Endothelial cell of umbilical vein (primary cell): ENCODE measurements at regions not wholly inside any gene's neighbourhood (a gene's known extent, or its start where the extent isn't known, plus 50 kb on each side); places are given as distances from the start of the nearest gene placed in this dataset.

Experiments used
- BruUV-seq: library from RNA; stranded (reverse); fragments of 400-500 nt; replicated peaks from 2 replicates; lab custom pipeline; 2021; lab: Mats Ljungman, UMichigan
- CTCF ChIA-PET: fragments of 300-600, 350-600 bp; sonication (Branson Sonifier 250); formaldehyde crosslinking; loops from one replicate; lab custom pipeline; 2021; ENCODE audit warnings: antibody characterized with exemption, inconsistent platforms; lab: Charles Lee
- POLR2A ChIA-PET: fragments of 300-600, 350-600 bp; sonication (Branson Sonifier 250); formaldehyde crosslinking; loops from one replicate; lab custom pipeline; 2021; ENCODE audit warnings: antibody characterized with exemption, inconsistent platforms; lab: Charles Lee
- DNase-seq: peaks from one replicate; pipeline ENCODE4 v3.0.0-alpha.2; 2011; ENCODE audit warnings: low read depth, low spot score
- FAIRE-seq: peaks from 2 replicates; lab custom pipeline; 2011; peaks lifted over from hg19 to GRCh38; lab: Jason Lieb, UNC
- H2AFZ ChIP-seq: 2 replicates; pipeline ENCODE4 v1.6.0; 2012; ENCODE audit warnings: low read depth, low read length, control low read depth, inconsistent platforms
- H3K27ac ChIP-seq: 2 replicates; pipeline ENCODE4 v1.5.1; 2011; ENCODE audit warnings: low read depth, mild to moderate bottlenecking, control low read depth, low read length, moderate library complexity; ENCODE audit not compliant: insufficient read depth
- H3K27me3 ChIP-seq, 2 experiments: 2 replicates each; pipeline versions ENCODE4 v1.6.0 to v1.6.1; 2011; ENCODE audit warnings: low read length in 2 of 2, mixed read lengths in 1 of 2; ENCODE audit not compliant: control insufficient read depth in 2 of 2, insufficient read depth in 2 of 2
- H3K36me3 ChIP-seq, 2 experiments: 2 replicates in 1 of 2; 3 replicates in 1 of 2; pipeline ENCODE4 v1.5.1; 2011; ENCODE audit warnings: low read length in 2 of 2, mild to moderate bottlenecking in 1 of 2, moderate library complexity in 1 of 2; ENCODE audit not compliant: control insufficient read depth in 2 of 2, insufficient read depth in 2 of 2; ENCODE audit errors: extremely low read depth in 1 of 2
- H3K4me1 ChIP-seq: 3 replicates; pipeline ENCODE4 v1.5.1; 2011; ENCODE audit warnings: mild to moderate bottlenecking, low read length; ENCODE audit not compliant: control insufficient read depth, insufficient read depth; ENCODE audit errors: extremely low read depth
- H3K4me2 ChIP-seq: 2 replicates; pipeline ENCODE4 v1.6.1; 2011; ENCODE audit warnings: low read length, control low read depth, mixed read lengths; ENCODE audit not compliant: insufficient read depth
- H3K4me3 ChIP-seq, 3 experiments: fragments of 200-600 bp in 1 of 3; sonication (generic), shearing (Covaris generic) in 1 of 3; replicated peaks in 1 of 3; 2 replicates each; pipeline ENCODE4 v1.5.1; 2011 to 2016; ENCODE audit warnings: control low read depth in 3 of 3, low read length in 3 of 3, mild to moderate bottlenecking in 2 of 3, inconsistent platforms in 1 of 3, low read depth in 1 of 3, moderate library complexity in 1 of 3; ENCODE audit not compliant: insufficient read depth in 1 of 3
- H3K79me2 ChIP-seq: 2 replicates; pipeline ENCODE4 v1.6.0; 2012; ENCODE audit warnings: low read length, inconsistent platforms; ENCODE audit not compliant: control insufficient read depth, insufficient read depth
- H3K9ac ChIP-seq: replicated peaks from 2 replicates; pipeline ENCODE3; 2011; ENCODE audit warnings: low read length, control low read depth; ENCODE audit not compliant: insufficient read depth; ENCODE audit errors: extremely low read depth
- H3K9me1 ChIP-seq: replicated peaks from 3 replicates; pipeline ENCODE4 v1.6.0; 2011; ENCODE audit warnings: mild to moderate bottlenecking, low read length; ENCODE audit not compliant: control insufficient read depth, insufficient read depth; ENCODE audit errors: extremely low read depth
- H3K9me3 ChIP-seq: replicated peaks from 2 replicates; pipeline ENCODE4 v1.5.1; 2012; ENCODE audit warnings: low read length, inconsistent platforms; ENCODE audit not compliant: control insufficient read depth, insufficient read depth
- H4K20me1 ChIP-seq: replicated peaks from 2 replicates; pipeline ENCODE3; 2011; ENCODE audit warnings: mild to moderate bottlenecking, low read length; ENCODE audit not compliant: control insufficient read depth, insufficient read depth; ENCODE audit errors: extremely low read depth
- EZH2 ChIP-seq: IDR thresholded peaks from 2 replicates; pipeline ENCODE4 v1.6.1; 2012; ENCODE audit warnings: borderline replicate concordance, low read depth, mild to moderate bottlenecking, moderate library complexity, low read length, inconsistent platforms; ENCODE audit not compliant: severe bottlenecking
- FOS ChIP-seq: IDR thresholded peaks from 2 replicates; pipeline ENCODE4 v1.6.1; 2011; ENCODE audit warnings: mild to moderate bottlenecking, low read length, moderate library complexity, borderline replicate concordance; ENCODE audit not compliant: insufficient read depth
- GATA2 ChIP-seq: IDR thresholded peaks from 2 replicates; pipeline ENCODE4 v1.7.0; 2011; ENCODE audit warnings: low read depth, mild to moderate bottlenecking, moderate library complexity, mixed read lengths, low read length; ENCODE audit not compliant: insufficient read length, insufficient read depth
- JUN ChIP-seq: IDR thresholded peaks from 2 replicates; pipeline ENCODE4 v1.6.1; 2011; ENCODE audit warnings: borderline replicate concordance, low read depth; ENCODE audit not compliant: insufficient read length, insufficient read depth
- MYC ChIP-seq: IDR thresholded peaks from one replicate; pipeline ENCODE4 v1.6.1; 2011; ENCODE audit warnings: mild to moderate bottlenecking, low read depth, low read length
- POLR2A ChIP-seq: IDR thresholded peaks from 2 replicates; pipeline ENCODE4 v1.6.1; 2012; ENCODE audit warnings: low read depth, mild to moderate bottlenecking, control low read depth, low read length
- POLR2AphosphoS5 ChIP-seq: IDR thresholded peaks from 2 replicates; pipeline ENCODE4 v1.6.1; 2012; ENCODE audit warnings: low read depth, mild to moderate bottlenecking, control low read depth, low read length, moderate library complexity; ENCODE audit not compliant: insufficient read depth
- dilution Hi-C: fragments of 300-500 bp; cut with MboI; formaldehyde crosslinking; loops from one replicate; pipeline ENCODE4 v1.15.0; 2019; ENCODE audit warnings: low sequenced_read_pairs; ENCODE audit not compliant: extremely low pct_ligation_motif_present
- intact Hi-C: fragments of 100-400 bp; cut with micrococcal nuclease; formaldehyde crosslinking; loops from one replicate; pipeline ENCODE4 v1.10.0; 2022
- TF ChIP-seq, protein P1 (sequence below), 2 donors: IDR thresholded peaks; 1 replicate in 1 of 2; 2 replicates in 1 of 2; pipeline ENCODE4 v1.5.1; 2011; ENCODE audit warnings: low read length in 2 of 2, mild to moderate bottlenecking in 2 of 2, moderate library complexity in 2 of 2, control low read depth in 1 of 2, inconsistent platforms in 1 of 2, low read depth in 1 of 2; ENCODE audit not compliant: insufficient read depth in 1 of 2; ENCODE audit errors: extremely low read depth in 1 of 2
- TF ChIP-seq, protein P2 (sequence below): IDR thresholded peaks from 2 replicates; pipeline ENCODE4 v1.6.1; 2011; ENCODE audit not compliant: insufficient read depth, insufficient read length

DNA sequence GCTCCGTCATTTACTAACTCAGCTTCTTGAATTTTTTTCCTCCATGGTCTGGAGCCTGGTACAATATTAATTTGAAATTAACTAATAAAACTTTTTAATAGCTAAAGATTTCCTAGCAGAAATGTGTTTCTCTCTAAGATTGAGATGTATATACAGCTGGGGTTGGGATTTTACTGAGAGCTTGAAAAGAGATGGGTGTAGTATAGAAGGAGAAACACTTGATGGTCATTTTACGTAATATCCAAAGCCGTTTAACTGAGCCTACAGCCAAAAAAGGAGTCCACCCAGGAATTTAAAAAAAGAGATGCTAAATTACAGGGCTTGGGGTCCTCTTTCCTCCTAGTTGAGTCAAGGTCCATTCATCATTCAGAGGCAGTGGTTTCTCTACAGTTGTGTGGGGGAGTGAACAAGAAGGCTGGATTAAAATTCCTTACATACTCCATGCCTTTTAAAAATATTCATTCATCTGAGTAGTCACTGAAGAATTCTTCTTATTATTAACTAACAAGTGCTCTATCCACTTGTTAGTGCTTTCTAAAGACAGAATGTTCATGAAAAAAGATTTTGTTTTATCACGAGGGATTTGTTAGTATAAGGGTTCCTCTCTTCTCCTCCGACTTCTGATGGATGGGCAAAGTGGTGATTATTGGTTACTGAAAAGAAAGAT lies 255.3 kb upstream of the IL12A start:
- no peaks in the 10 kb centered on the region for H3K79me2 ChIP-seq
- TF ChIP-seq POLR2A: no peak
- no peak for TF ChIP-seq EZH2
- no peak for TF ChIP-seq GATA2
- TF ChIP-seq MYC: no peak
- no peak for TF ChIP-seq JUN
- TF ChIP-seq, protein P1, sequence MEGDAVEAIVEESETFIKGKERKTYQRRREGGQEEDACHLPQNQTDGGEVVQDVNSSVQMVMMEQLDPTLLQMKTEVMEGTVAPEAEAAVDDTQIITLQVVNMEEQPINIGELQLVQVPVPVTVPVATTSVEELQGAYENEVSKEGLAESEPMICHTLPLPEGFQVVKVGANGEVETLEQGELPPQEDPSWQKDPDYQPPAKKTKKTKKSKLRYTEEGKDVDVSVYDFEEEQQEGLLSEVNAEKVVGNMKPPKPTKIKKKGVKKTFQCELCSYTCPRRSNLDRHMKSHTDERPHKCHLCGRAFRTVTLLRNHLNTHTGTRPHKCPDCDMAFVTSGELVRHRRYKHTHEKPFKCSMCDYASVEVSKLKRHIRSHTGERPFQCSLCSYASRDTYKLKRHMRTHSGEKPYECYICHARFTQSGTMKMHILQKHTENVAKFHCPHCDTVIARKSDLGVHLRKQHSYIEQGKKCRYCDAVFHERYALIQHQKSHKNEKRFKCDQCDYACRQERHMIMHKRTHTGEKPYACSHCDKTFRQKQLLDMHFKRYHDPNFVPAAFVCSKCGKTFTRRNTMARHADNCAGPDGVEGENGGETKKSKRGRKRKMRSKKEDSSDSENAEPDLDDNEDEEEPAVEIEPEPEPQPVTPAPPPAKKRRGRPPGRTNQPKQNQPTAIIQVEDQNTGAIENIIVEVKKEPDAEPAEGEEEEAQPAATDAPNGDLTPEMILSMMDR (IDR thresholded peaks at IDR 0.05; ENCODE audit: extremely low read depth in 1 of 2, insufficient read depth in 1 of 2, low read depth in 1 of 2, low read length in 2 of 2): no peak
- TF ChIP-seq, protein P2, sequence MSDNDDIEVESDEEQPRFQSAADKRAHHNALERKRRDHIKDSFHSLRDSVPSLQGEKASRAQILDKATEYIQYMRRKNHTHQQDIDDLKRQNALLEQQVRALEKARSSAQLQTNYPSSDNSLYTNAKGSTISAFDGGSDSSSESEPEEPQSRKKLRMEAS: no peak
- no peak for TF ChIP-seq FOS
- TF ChIP-seq POLR2AphosphoS5: no peak
- H3K27ac ChIP-seq: no peak overlapping the region
- DNase-seq (no peak), FAIRE-seq (no peak)
- no peak overlapping the region for H2AFZ ChIP-seq
- no peak overlapping the region for H3K4me3 ChIP-seq
- dilution Hi-C loops: no loop called here
- intact Hi-C loops: no loop called here
- no peak overlapping the region for H3K4me2 ChIP-seq
- H3K9me3 ChIP-seq: no peaks in the 10 kb centered on the region
- no peaks in the 10 kb centered on the region for H3K27me3 ChIP-seq
- no peaks in the 10 kb centered on the region for H3K36me3 ChIP-seq
- H3K9me1 ChIP-seq: no peaks in the 10 kb centered on the region
- H3K4me1 ChIP-seq: peaks cover 19% of the 10 kb centered on the region
- POLR2A ChIA-PET: interaction anchor here (0.7 to 1.0 kb wide), 2 partner anchors 21 to 28 kb away, joined by 3 read pairs; no protein-coding TSS in a partner anchor
- CTCF ChIA-PET: interaction anchor here (1.0 to 2.6 kb wide), 11 partner anchors 7 to 72 kb away, joined by 3 to 11 read pairs (median 3); no protein-coding TSS in a partner anchor
- no peaks in the 10 kb centered on the region for H4K20me1 ChIP-seq
- BruUV-seq: no TSS peak
- H3K9ac ChIP-seq: no peak overlapping the region
